B cell (primary cell): ENCODE measurements at regions not wholly inside any gene's neighbourhood (a gene's known extent, or its start where the extent isn't known, plus 50 kb on each side); places are given as distances from the start of the nearest gene placed in this dataset.

Source experiments
- EZH2 ChIP-seq: IDR thresholded peaks from 2 replicates; pipeline ENCODE4 v1.6.1; 2012; ENCODE audit warnings: borderline replicate concordance, low read depth, mild to moderate bottlenecking, moderate library complexity, low read length; ENCODE audit not compliant: insufficient read depth, poor library complexity, severe bottlenecking
- TF ChIP-seq, protein P1 (sequence below): fragments of 200-600 bp; IDR thresholded peaks from one replicate; pipeline ENCODE4 v1.8.0; 2022; ENCODE audit warnings: antibody characterized with exemption, mild to moderate bottlenecking

DNA sequence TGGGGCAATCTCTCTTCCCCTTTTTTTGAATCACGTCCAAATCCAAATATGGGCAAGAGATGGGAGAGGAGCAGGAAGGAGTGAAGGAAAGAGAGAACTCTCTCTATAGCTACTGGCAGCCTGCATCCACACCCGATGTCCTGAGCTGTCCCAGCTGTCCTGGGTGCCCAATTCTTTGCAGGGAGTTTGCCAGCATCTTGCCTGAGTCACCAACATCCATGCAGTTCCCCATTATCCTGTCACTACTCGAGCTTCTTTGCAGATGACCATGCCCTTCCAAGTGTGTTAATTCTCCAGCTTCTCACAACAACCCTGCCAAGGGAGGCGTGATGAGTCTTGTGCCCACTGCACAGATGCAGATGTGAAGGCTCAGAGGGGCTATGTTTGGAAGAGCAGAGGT is 127.1 kb downstream of the NSG2 start:
- TF ChIP-seq, protein P1, sequence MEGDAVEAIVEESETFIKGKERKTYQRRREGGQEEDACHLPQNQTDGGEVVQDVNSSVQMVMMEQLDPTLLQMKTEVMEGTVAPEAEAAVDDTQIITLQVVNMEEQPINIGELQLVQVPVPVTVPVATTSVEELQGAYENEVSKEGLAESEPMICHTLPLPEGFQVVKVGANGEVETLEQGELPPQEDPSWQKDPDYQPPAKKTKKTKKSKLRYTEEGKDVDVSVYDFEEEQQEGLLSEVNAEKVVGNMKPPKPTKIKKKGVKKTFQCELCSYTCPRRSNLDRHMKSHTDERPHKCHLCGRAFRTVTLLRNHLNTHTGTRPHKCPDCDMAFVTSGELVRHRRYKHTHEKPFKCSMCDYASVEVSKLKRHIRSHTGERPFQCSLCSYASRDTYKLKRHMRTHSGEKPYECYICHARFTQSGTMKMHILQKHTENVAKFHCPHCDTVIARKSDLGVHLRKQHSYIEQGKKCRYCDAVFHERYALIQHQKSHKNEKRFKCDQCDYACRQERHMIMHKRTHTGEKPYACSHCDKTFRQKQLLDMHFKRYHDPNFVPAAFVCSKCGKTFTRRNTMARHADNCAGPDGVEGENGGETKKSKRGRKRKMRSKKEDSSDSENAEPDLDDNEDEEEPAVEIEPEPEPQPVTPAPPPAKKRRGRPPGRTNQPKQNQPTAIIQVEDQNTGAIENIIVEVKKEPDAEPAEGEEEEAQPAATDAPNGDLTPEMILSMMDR, result no peak
- TF ChIP-seq EZH2, result no peak
